K562 (cell line): ENCODE measurements at regions not wholly inside any gene's neighbourhood (a gene's known extent, or its start where the extent isn't known, plus 50 kb on each side); places are given as distances from the start of the nearest gene placed in this dataset.

Experiments
- ATAC-seq: fragments of 200-7000 bp; cut with Tn5 transposase; 3 replicates; pipeline ENCODE4 v1.9.1; 2020; ENCODE audit warnings: moderate library complexity
- BruUV-seq: library from RNA; stranded (reverse); fragments of 400-500 nt; replicated peaks from 2 replicates; lab custom pipeline; 2021; lab: Mats Ljungman, UMichigan
- CTCF ChIA-PET: fragments of 300-600 bp; formaldehyde crosslinking; extraction: SDS; loops from one replicate; lab custom pipeline; 2021; ENCODE audit warnings: low intra/inter-chr PET ratio; lab: Yijun Ruan, JAX
- POLR2A ChIA-PET: fragments of 300-600, 350-650 bp; sonication (Branson Sonifier 250); formaldehyde crosslinking; extraction: SDS; loops from one replicate; lab custom pipeline; 2021; ENCODE audit warnings: antibody characterized with exemption, inconsistent platforms; lab: Yijun Ruan, JAX
- DNase-seq, 4 experiments: peaks; one replicate each; pipeline versions ENCODE4 v3.0.0 to v3.0.0-alpha.2; 2011 to 2018; ENCODE audit warnings: low spot score in 3 of 4, mixed read lengths in 3 of 4; ENCODE audit errors: extremely low read depth in 1 of 4
- FAIRE-seq: peaks from 2 replicates; lab custom pipeline; 2011; peaks lifted over from hg19 to GRCh38; lab: Jason Lieb, UNC
- H2AFZ ChIP-seq: 2 replicates; pipeline ENCODE4 v1.6.0; 2011; ENCODE audit warnings: low read depth, low read length, control low read depth, inconsistent platforms
- H3K27ac ChIP-seq: fragments of 200-600 bp; 3 replicates; pipeline ENCODE4 v1.8.0; 2011; ENCODE audit warnings: low read depth, mild to moderate bottlenecking, control low read depth, inconsistent platforms, low read length, moderate library complexity, mixed read lengths; ENCODE audit errors: extremely low read depth
- H3K27me3 ChIP-seq, 2 experiments: fragments of 300-600 bp in 1 of 2; 2 replicates in 1 of 2; 3 replicates in 1 of 2; pipeline versions ENCODE4 v1.6.0 to v1.8.0; 2011; ENCODE audit warnings: inconsistent platforms in 2 of 2, low read length in 2 of 2, mild to moderate bottlenecking in 1 of 2, mixed read lengths in 1 of 2, moderate library complexity in 1 of 2; ENCODE audit not compliant: control insufficient read depth in 2 of 2, insufficient read depth in 2 of 2
- H3K36me3 ChIP-seq: fragments of 300-600 bp; 3 replicates; pipeline ENCODE4 v1.8.0; 2011; ENCODE audit warnings: mild to moderate bottlenecking, low read length, inconsistent platforms; ENCODE audit not compliant: control insufficient read depth, insufficient read depth
- H3K4me1 ChIP-seq, 2 experiments: fragments of 200-600 bp in 1 of 2; replicated peaks in 1 of 2; 2 replicates in 1 of 2; 3 replicates in 1 of 2; pipeline versions ENCODE4 v1.5.1 to v1.8.0; 2011; ENCODE audit warnings: inconsistent platforms in 2 of 2, low read length in 2 of 2, mild to moderate bottlenecking in 1 of 2, mixed read lengths in 1 of 2, moderate library complexity in 1 of 2; ENCODE audit not compliant: control insufficient read depth in 2 of 2, insufficient read depth in 2 of 2
- H3K4me2 ChIP-seq: 2 replicates; pipeline ENCODE4 v1.6.1; 2011; ENCODE audit warnings: low read length, control low read depth, inconsistent platforms, mixed read lengths; ENCODE audit not compliant: insufficient read depth
- H3K4me3 ChIP-seq: fragments of 200-600 bp; sonication (generic), shearing (Covaris generic); 2 replicates; pipeline ENCODE4 v1.5.1; 2016; ENCODE audit warnings: control low read depth, inconsistent platforms
- H3K79me2 ChIP-seq: fragments of 200-600 bp; 3 replicates; pipeline ENCODE4 v1.8.0; 2011; ENCODE audit warnings: low read length, inconsistent platforms; ENCODE audit not compliant: control insufficient read depth, insufficient read depth
- H3K9ac ChIP-seq, 2 experiments: 2 replicates each; pipeline versions ENCODE4 v1.6.0 to v1.6.1; 2011; ENCODE audit warnings: low read depth in 2 of 2, low read length in 2 of 2, control low read depth in 1 of 2, inconsistent platforms in 1 of 2, mild to moderate bottlenecking in 1 of 2, mixed read lengths in 1 of 2; ENCODE audit not compliant: insufficient read depth in 1 of 2
- H3K9me1 ChIP-seq: one replicate; pipeline ENCODE4 v1.6.0; 2011; ENCODE audit warnings: inconsistent platforms, mild to moderate bottlenecking, low read length, moderate library complexity; ENCODE audit not compliant: control insufficient read depth, insufficient read depth
- H3K9me3 ChIP-seq: replicated peaks from 2 replicates; pipeline ENCODE4 v1.5.1; 2011; ENCODE audit warnings: low read depth, low read length, inconsistent platforms; ENCODE audit not compliant: control insufficient read depth, insufficient read depth
- H4K20me1 ChIP-seq: replicated peaks from 2 replicates; pipeline ENCODE4 v1.6.1; 2011; ENCODE audit warnings: low read length, inconsistent platforms, mixed read lengths; ENCODE audit not compliant: control insufficient read depth, insufficient read depth
- CTBP1 ChIP-seq: fragments of 450-650 bp; IDR thresholded peaks from 2 replicates; pipeline ENCODE4 v1.6.1; 2016; ENCODE audit warnings: borderline replicate concordance
- DPF2 ChIP-seq: fragments of 450-650 bp; IDR thresholded peaks from 2 replicates; pipeline ENCODE4 v1.6.1; 2016
- MED1 ChIP-seq: sonication (generic); formaldehyde crosslinking; IDR thresholded peaks from 2 replicates; pipeline ENCODE4 v1.8.1; 2023; ENCODE audit warnings: missing genetic modification reagents, borderline replicate concordance
- NCOA6 ChIP-seq: fragments of 450-650 bp; IDR thresholded peaks from 2 replicates; pipeline ENCODE4 v1.6.1; 2017; ENCODE audit warnings: mild to moderate bottlenecking
- NR2C1 ChIP-seq, 2 experiments: fragments of 450-650 bp; IDR thresholded peaks; 2 replicates each; pipeline ENCODE4 v1.6.1; 2017; ENCODE audit warnings: mild to moderate bottlenecking in 2 of 2, antibody characterized with exemption in 1 of 2, inconsistent platforms in 1 of 2, missing compliant biosample characterization in 1 of 2, missing genetic modification characterization in 1 of 2
- RAD51 ChIP-seq: fragments of 450-650 bp; IDR thresholded peaks from 2 replicates; pipeline ENCODE4 v1.7.1; 2016; ENCODE audit warnings: low read depth, mild to moderate bottlenecking, borderline replicate concordance
- ZNF174 ChIP-seq: fragments of 250-450 bp; sonication (Bioruptor Pico); IDR thresholded peaks from 2 replicates; pipeline ENCODE4 v1.4.0; 2020; ENCODE audit warnings: mild to moderate bottlenecking
- ZNF586 ChIP-seq: fragments of 450-650 bp; formaldehyde crosslinking; conservative IDR thresholded peaks from 2 replicates; pipeline ENCODE4 v1.4.0; 2020; ENCODE audit warnings: mild to moderate bottlenecking, moderate library complexity
- WGBS: fragments of 100-300 bp; shearing (Covaris generic); methylation state at CpG from one replicate; pipeline ENCODE4 v1.1.6; 2016; ENCODE audit warnings: low coverage, mixed read lengths; ENCODE audit not compliant: insufficient coverage; ENCODE audit errors: missing lambda C conversion rate; 5-methylcytosine and 5-hydroxymethylcytosine counted together
- in situ Hi-C: fragments of 300-500 bp; cut with MboI; formaldehyde crosslinking; loops from 4 replicates; pipeline ENCODE4 v1.15.0; 2018; ENCODE audit warnings: inconsistent platforms, mixed read lengths
- intact Hi-C: fragments of 100-400 bp; cut with micrococcal nuclease; formaldehyde crosslinking; loops from 2 replicates; pipeline ENCODE4 v1.14.2; 2022
- TF ChIP-seq, protein P1 (sequence below), 2 experiments: fragments of 250-450 bp in 1 of 2; fragments of 450-650 bp in 1 of 2; sonication (Bioruptor Pico) in 1 of 2; IDR thresholded peaks; 2 replicates each; pipeline versions ENCODE4 v1.6.1 to v1.8.0; 2016 to 2021; ENCODE audit warnings: mild to moderate bottlenecking in 2 of 2, moderate library complexity in 2 of 2, missing compliant biosample characterization in 1 of 2, missing genetic modification characterization in 1 of 2
- TF ChIP-seq, protein P2 (sequence below): fragments of 450-650 bp; IDR thresholded peaks from 2 replicates; pipeline ENCODE4 v1.6.1; 2016; ENCODE audit warnings: low read depth, mild to moderate bottlenecking, moderate library complexity

DNA sequence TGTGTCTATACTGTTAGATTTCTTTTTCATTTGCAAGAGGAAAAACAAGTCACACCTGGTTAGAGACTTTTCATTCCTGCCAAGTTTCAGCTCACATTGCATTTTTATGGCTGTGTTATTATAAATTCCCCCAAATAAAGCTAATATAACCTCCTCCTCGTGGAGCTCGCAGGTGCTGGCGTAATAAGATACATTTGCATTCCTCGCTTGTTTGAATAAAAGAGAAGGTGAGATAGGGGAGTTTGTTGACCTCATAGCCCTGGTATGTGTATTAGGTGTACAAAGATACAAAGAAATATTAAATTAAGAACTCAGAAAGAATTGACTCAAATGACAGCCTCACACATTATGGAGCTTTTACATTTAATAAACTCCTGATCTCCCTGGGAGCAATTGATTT lies 257.7 kb upstream of the SP8 start:
- in situ Hi-C loops: no loop called here
- no TSS peak for BruUV-seq
- FAIRE-seq (no peak), ATAC-seq (no peak)
- Histone ChIP-seq H2AFZ (no peak overlapping the region), H3K36me3 (no peaks in the 10 kb centered on the region), H3K9ac (no peak overlapping the region), H3K4me1 (no peaks in the 10 kb centered on the region), H3K4me3 (no peak overlapping the region), H3K4me2 (no peak overlapping the region), H3K79me2 (no peaks in the 10 kb centered on the region), H4K20me1 (no peaks in the 10 kb centered on the region), H3K27me3 (no peaks in the 10 kb centered on the region), H3K9me3 (no peaks in the 10 kb centered on the region), H3K27ac (no peak overlapping the region)
- ChIA-PET POLR2A (no interaction called here), CTCF (no interaction called here)
- WGBS: 7% methylated on average over 4 of the region's 4 CpGs
- TF ChIP-seq MED1 (CRISPR knock-in tag): no peak
- no peak for TF ChIP-seq ZNF586 (CRISPR knock-in tag)
- no peak for TF ChIP-seq CTBP1
- no peak for TF ChIP-seq ZNF174 (CRISPR knock-in tag)
- TF ChIP-seq NCOA6: no peak
- TF ChIP-seq NR2C1 (IDR thresholded peaks at IDR 0.05): no peak
- no peak for TF ChIP-seq NR2C1 (tag; IDR thresholded peaks at IDR 0.05)
- TF ChIP-seq, protein P1, sequence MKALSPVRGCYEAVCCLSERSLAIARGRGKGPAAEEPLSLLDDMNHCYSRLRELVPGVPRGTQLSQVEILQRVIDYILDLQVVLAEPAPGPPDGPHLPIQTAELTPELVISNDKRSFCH (CRISPR knock-in tag; IDR thresholded peaks at IDR 0.05): no peak
- TF ChIP-seq, protein P1 (tag; IDR thresholded peaks at IDR 0.05): no peak
- no peak for TF ChIP-seq RAD51
- TF ChIP-seq DPF2: no peak
- TF ChIP-seq, protein P2, sequence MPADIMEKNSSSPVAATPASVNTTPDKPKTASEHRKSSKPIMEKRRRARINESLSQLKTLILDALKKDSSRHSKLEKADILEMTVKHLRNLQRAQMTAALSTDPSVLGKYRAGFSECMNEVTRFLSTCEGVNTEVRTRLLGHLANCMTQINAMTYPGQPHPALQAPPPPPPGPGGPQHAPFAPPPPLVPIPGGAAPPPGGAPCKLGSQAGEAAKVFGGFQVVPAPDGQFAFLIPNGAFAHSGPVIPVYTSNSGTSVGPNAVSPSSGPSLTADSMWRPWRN: no peak
- TF ChIP-seq, all 486 proteins: peak for 0
- no peaks in the 10 kb centered on the region for H3K9me1 ChIP-seq
- DNase-seq: no peak
- intact Hi-C loops: no loop called here
